ENCODE measurements at regions not wholly inside any gene's neighbourhood (a gene's known extent, or its start where the extent isn't known, plus 50 kb on each side); places are given as distances from the start of the nearest gene placed in this dataset.

- DNase-seq (ENCODE audit: low spot score) = no peak
These were observed 325.1 kb downstream of the RND3 start for GRCh38 chr2:150162241-150162942.

DNA sequence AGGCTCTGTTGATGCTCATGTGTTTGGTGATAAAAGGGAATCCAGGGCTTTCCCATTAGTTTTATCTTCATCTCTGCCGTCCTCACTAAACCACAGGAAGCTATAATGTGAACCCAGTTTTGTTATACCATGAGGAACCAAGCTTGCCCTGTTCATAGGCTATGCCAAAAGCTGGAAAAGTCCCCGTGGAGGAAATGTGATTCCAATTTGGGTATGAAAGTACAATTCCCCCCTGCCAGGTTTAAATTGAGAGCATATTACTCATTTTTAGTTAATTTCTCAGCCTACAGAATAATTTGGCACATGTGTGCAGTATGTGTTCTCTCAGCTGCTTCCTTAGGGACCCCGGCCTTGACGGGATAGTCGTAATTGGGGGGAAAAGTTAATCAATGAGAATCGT lies 327.4 kb downstream of the RND3 start:
- no peak for DNase-seq (ENCODE audit: low spot score)

GRCh38 chr2:150159300-150159699 lies 328.2 kb downstream of the RND3 start:
- no peak for DNase-seq (ENCODE audit: low spot score)

DNA sequence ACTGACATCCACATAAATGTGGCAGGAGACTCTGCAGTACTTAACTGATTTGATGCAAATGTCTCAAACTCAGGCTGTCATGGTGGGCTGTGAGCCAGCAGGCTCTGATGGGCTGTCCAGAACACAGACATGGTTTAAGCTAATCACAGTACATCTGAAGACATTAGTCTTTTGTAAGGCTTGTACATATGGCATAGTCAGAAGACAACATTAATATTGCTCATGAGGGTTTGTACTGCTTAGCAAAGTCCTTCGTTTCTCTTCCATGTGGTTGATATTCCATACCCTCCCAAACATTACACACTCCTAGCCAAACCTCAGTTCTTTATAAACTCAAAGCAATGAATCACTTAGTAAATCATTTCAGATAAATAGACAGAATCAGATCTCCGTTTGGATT lies 330.6 kb downstream of the RND3 start:
- no peak for DNase-seq (ENCODE audit: low spot score)

GRCh38 chr2:150156415-150156814 lies 331.1 kb downstream of the RND3 start:
- DNase-seq (ENCODE audit: low spot score) = no peak

GRCh38 chr2:150154308-150154797 lies 333.1 kb downstream of the RND3 start:
- no peak for DNase-seq (ENCODE audit: low spot score)

- no peak for DNase-seq (ENCODE audit: low spot score)
These were observed 333.7 kb downstream of the RND3 start for GRCh38 chr2:150153646-150154307.

- DNase-seq (ENCODE audit: low spot score) = no peak
These were observed 335.2 kb downstream of the RND3 start for GRCh38 chr2:150152230-150152629.

DNA sequence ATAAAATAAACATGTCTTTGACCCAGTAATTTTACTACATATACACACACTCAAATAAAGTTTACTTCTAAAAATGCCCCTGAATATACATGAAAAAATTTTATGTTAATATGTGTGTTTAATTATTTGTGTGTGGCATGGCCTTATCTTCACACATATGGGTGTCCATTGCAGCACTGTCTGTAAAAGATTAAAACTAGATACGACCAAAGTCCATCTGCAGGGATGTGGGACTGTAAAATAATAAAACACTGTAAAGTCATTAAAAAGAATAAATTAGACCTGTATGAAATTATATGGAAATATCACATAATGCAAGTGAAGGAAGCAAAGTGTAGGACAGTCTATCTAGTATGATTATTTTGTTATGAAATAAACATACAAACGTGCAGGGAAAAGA lies 337.3 kb downstream of the RND3 start:
- DNase-seq (ENCODE audit: low spot score) = no peak

DNA sequence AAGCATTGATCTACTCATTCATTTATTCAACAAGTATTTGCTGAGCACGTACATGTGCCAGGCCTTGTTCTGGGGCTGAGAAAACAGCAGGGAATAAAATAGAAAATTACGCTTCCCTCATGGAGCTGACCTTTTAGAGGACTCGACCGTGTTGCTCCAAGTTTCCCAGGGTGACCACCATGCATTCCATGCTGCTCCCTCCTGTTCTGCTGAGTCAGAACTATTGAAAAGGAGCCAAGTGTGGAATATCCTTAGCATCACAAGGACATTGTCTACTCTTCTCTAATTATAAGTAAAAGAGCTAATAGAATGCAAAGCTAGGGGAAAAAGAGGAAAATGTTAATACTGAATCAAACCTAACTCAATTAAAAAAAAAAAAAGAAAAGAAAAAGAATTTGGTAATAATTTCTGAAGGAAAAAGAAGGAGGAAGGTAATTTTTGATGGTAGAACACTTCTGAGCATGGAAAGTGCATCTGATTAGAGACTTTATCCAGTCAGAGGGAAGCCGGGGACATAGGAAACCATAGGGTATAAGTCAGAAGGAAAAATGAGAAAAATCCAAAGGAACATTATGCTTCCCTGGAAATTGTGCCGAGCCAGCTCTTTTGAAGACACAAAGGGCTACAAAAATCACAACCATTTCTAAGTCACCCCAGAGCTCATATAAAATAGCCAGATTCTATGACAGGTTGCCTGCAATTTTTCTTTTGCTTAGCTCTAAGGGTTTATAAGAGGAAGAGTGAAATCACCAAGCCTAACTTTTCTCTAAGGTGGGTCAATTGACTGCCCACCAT lies 339.4 kb downstream of the RND3 start:
- no peak for DNase-seq (ENCODE audit: low spot score)

- no peak for DNase-seq (ENCODE audit: low spot score)
These were observed 340.6 kb downstream of the RND3 start for GRCh38 chr2:150146879-150147278.

DNA sequence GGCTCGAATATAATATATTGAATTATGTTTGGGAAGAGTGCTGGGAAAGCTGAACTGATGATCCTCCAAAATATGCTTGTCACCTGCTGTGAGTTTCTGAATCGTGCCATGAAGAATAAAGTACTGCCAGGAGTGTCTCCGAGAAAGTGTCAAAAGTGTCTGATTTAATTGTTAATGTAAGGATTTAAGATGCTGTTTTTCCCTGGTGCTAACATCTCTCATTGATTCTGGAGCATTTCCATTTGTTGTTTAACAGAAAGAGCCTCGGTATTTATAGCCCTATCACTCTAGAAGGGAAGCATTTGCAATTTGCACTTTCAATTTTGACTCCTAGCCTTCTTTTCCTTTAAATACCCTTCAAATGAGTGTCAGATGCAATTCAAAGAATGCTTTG lies 342.2 kb downstream of the RND3 start:
- DNase-seq (ENCODE audit: low spot score) = no peak

- DNase-seq (ENCODE audit: low spot score) = no peak
These were observed 342.7 kb downstream of the RND3 start for GRCh38 chr2:150144546-150145298.

GRCh38 chr2:150143087-150143536 lies 344.4 kb downstream of the RND3 start:
- DNase-seq (ENCODE audit: low spot score) = no peak

DNA sequence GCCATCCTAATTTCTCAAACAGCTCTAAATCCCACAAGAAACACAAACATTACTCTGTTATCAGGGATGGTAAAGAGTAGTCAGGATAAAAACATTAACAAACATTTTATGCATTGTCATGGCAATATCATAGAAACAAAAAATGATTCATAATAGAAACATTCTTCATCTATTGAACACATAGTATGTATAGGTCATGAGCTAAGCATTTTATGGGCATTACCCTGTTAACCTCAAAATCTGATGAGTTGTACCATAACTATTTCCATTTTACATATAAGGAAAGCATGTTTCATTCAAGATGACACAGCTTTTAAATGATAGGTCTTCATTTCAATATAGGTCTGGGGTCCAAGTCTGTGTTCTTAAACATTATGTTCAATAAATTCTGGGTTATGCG lies 344.9 kb downstream of the RND3 start:
- no peak for DNase-seq (ENCODE audit: low spot score)

- no peak for DNase-seq (ENCODE audit: low spot score)
These were observed 346.1 kb downstream of the RND3 start for GRCh38 chr2:150141226-150142001.

- DNase-seq (ENCODE audit: low spot score) = no peak
These were observed 346.7 kb downstream of the RND3 start for GRCh38 chr2:150140777-150141176.

GRCh38 chr2:150138587-150138986 lies 348.9 kb downstream of the RND3 start:
- no peak for DNase-seq (ENCODE audit: low spot score)

DNA sequence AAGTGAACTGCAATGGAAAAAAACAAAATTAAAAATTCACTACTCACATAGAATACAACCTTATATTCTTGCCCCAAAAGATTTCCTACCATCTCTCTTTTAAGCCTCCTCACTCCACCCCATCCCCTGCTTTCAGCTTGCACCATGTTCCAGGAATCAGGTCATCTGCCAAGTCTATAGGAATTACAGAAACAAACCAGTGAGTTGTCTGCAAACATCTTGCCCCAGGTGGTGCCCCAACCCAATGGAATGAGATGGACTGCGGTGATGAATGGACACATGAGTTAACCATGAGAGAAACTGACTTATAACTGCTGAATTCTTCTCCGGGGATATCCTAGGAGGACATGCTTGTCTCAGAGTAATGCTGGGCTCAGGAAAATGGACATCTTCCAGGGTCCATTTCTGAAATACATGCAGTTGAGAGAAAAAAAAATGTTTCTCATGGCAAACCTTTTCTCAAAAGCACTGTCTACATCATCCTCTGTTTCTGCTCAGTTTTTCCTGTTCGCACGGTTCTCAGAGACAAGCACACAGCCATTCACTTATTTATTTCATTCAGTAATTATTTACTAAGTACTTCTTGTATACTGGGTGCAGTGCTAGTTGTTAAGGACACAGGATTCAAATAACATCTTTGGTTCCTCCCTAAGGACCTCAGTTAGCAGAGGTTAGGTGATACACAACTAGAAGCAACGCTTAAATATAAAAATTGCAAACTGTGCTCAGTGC lies 350.0 kb downstream of the RND3 start:
- no peak for DNase-seq (ENCODE audit: low spot score)

GRCh38 chr2:150136893-150137292 lies 350.6 kb downstream of the RND3 start:
- DNase-seq (ENCODE audit: low spot score) = no peak

DNA sequence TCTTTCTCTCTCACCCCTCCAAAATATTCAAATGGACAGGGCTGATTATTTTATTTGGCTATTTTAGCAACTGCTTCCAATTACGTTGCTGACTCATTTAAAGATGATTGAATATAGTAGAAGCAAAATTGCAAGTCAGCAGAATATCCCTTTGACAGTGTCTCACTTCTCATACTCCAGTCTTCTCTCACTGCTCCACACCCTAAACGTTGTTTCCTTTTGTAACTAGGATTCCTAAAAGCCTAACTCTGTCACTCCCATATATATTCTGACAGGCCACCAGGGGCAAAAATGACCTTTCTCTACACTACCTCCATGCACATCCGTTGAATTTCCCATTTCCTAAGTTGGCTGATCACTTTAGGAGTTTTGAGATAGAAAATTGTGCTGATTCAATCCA lies 351.1 kb downstream of the RND3 start:
- no peak for DNase-seq (ENCODE audit: low spot score)

Measured in cerebellar cortex (tissue), 1 donor.